K562 (cell line): ENCODE measurements at regions not wholly inside any gene's neighbourhood (a gene's known extent, or its start where the extent isn't known, plus 50 kb on each side); places are given as distances from the start of the nearest gene placed in this dataset.

Source experiments
- ATAC-seq: fragments of 200-7000 bp; cut with Tn5 transposase; 3 replicates; pipeline ENCODE4 v1.9.1; 2020; ENCODE audit warnings: moderate library complexity
- BruUV-seq: library from RNA; stranded (reverse); fragments of 400-500 nt; replicated peaks from 2 replicates; lab custom pipeline; 2021; lab: Mats Ljungman, UMichigan
- CTCF ChIA-PET: fragments of 300-600 bp; formaldehyde crosslinking; extraction: SDS; loops from one replicate; lab custom pipeline; 2021; ENCODE audit warnings: low intra/inter-chr PET ratio; lab: Yijun Ruan, JAX
- POLR2A ChIA-PET: fragments of 300-600, 350-650 bp; sonication (Branson Sonifier 250); formaldehyde crosslinking; extraction: SDS; loops from one replicate; lab custom pipeline; 2021; ENCODE audit warnings: antibody characterized with exemption, inconsistent platforms; lab: Yijun Ruan, JAX
- DNase-seq, 4 experiments: peaks; one replicate each; pipeline versions ENCODE4 v3.0.0 to v3.0.0-alpha.2; 2011 to 2018; ENCODE audit warnings: low spot score in 3 of 4, mixed read lengths in 3 of 4; ENCODE audit errors: extremely low read depth in 1 of 4
- FAIRE-seq: peaks from 2 replicates; lab custom pipeline; 2011; peaks lifted over from hg19 to GRCh38; lab: Jason Lieb, UNC
- H2AFZ ChIP-seq: 2 replicates; pipeline ENCODE4 v1.6.0; 2011; ENCODE audit warnings: low read depth, low read length, control low read depth, inconsistent platforms
- H3K27ac ChIP-seq: fragments of 200-600 bp; 3 replicates; pipeline ENCODE4 v1.8.0; 2011; ENCODE audit warnings: low read depth, mild to moderate bottlenecking, control low read depth, inconsistent platforms, low read length, moderate library complexity, mixed read lengths; ENCODE audit errors: extremely low read depth
- H3K27me3 ChIP-seq, 2 experiments: fragments of 300-600 bp in 1 of 2; 2 replicates in 1 of 2; 3 replicates in 1 of 2; pipeline versions ENCODE4 v1.6.0 to v1.8.0; 2011; ENCODE audit warnings: inconsistent platforms in 2 of 2, low read length in 2 of 2, mild to moderate bottlenecking in 1 of 2, mixed read lengths in 1 of 2, moderate library complexity in 1 of 2; ENCODE audit not compliant: control insufficient read depth in 2 of 2, insufficient read depth in 2 of 2
- H3K36me3 ChIP-seq: fragments of 300-600 bp; 3 replicates; pipeline ENCODE4 v1.8.0; 2011; ENCODE audit warnings: mild to moderate bottlenecking, low read length, inconsistent platforms; ENCODE audit not compliant: control insufficient read depth, insufficient read depth
- H3K4me1 ChIP-seq, 2 experiments: fragments of 200-600 bp in 1 of 2; replicated peaks in 1 of 2; 2 replicates in 1 of 2; 3 replicates in 1 of 2; pipeline versions ENCODE4 v1.5.1 to v1.8.0; 2011; ENCODE audit warnings: inconsistent platforms in 2 of 2, low read length in 2 of 2, mild to moderate bottlenecking in 1 of 2, mixed read lengths in 1 of 2, moderate library complexity in 1 of 2; ENCODE audit not compliant: control insufficient read depth in 2 of 2, insufficient read depth in 2 of 2
- H3K4me2 ChIP-seq: 2 replicates; pipeline ENCODE4 v1.6.1; 2011; ENCODE audit warnings: low read length, control low read depth, inconsistent platforms, mixed read lengths; ENCODE audit not compliant: insufficient read depth
- H3K4me3 ChIP-seq: fragments of 200-600 bp; sonication (generic), shearing (Covaris generic); 2 replicates; pipeline ENCODE4 v1.5.1; 2016; ENCODE audit warnings: control low read depth, inconsistent platforms
- H3K79me2 ChIP-seq: fragments of 200-600 bp; 3 replicates; pipeline ENCODE4 v1.8.0; 2011; ENCODE audit warnings: low read length, inconsistent platforms; ENCODE audit not compliant: control insufficient read depth, insufficient read depth
- H3K9ac ChIP-seq, 2 experiments: 2 replicates each; pipeline versions ENCODE4 v1.6.0 to v1.6.1; 2011; ENCODE audit warnings: low read depth in 2 of 2, low read length in 2 of 2, control low read depth in 1 of 2, inconsistent platforms in 1 of 2, mild to moderate bottlenecking in 1 of 2, mixed read lengths in 1 of 2; ENCODE audit not compliant: insufficient read depth in 1 of 2
- H3K9me1 ChIP-seq: one replicate; pipeline ENCODE4 v1.6.0; 2011; ENCODE audit warnings: inconsistent platforms, mild to moderate bottlenecking, low read length, moderate library complexity; ENCODE audit not compliant: control insufficient read depth, insufficient read depth
- H3K9me3 ChIP-seq: replicated peaks from 2 replicates; pipeline ENCODE4 v1.5.1; 2011; ENCODE audit warnings: low read depth, low read length, inconsistent platforms; ENCODE audit not compliant: control insufficient read depth, insufficient read depth
- H4K20me1 ChIP-seq: replicated peaks from 2 replicates; pipeline ENCODE4 v1.6.1; 2011; ENCODE audit warnings: low read length, inconsistent platforms, mixed read lengths; ENCODE audit not compliant: control insufficient read depth, insufficient read depth
- SRSF7 ChIP-seq: fragments of 200-400 bp; formaldehyde crosslinking; optimal IDR thresholded peaks from 2 replicates; pipeline ENCODE3; 2017; ENCODE audit warnings: mild to moderate bottlenecking, low read depth, low read length
- ZFPM2 ChIP-seq: fragments of 250-450 bp; sonication (Bioruptor Pico); IDR thresholded peaks from 2 replicates; pipeline ENCODE4 v1.5.1; 2022; ENCODE audit warnings: mild to moderate bottlenecking
- ZNF253 ChIP-seq: fragments of 250-450 bp; sonication (Bioruptor Pico); conservative IDR thresholded peaks from 2 replicates; pipeline ENCODE4 v1.6.1; 2021; ENCODE audit warnings: mild to moderate bottlenecking
- ZNF76 ChIP-seq: fragments of 250-450 bp; sonication (Bioruptor Pico); IDR thresholded peaks from 2 replicates; pipeline ENCODE4 v1.4.0; 2020; ENCODE audit warnings: mild to moderate bottlenecking, moderate library complexity, borderline replicate concordance
- WGBS: fragments of 100-300 bp; shearing (Covaris generic); methylation state at CpG from one replicate; pipeline ENCODE4 v1.1.6; 2016; ENCODE audit warnings: low coverage, mixed read lengths; ENCODE audit not compliant: insufficient coverage; ENCODE audit errors: missing lambda C conversion rate; 5-methylcytosine and 5-hydroxymethylcytosine counted together
- in situ Hi-C: fragments of 300-500 bp; cut with MboI; formaldehyde crosslinking; loops from 4 replicates; pipeline ENCODE4 v1.15.0; 2018; ENCODE audit warnings: inconsistent platforms, mixed read lengths
- intact Hi-C: fragments of 100-400 bp; cut with micrococcal nuclease; formaldehyde crosslinking; loops from 2 replicates; pipeline ENCODE4 v1.14.2; 2022
- TF ChIP-seq, protein P1 (sequence below), 2 experiments: fragments of 450-650 bp; conservative IDR thresholded peaks; 2 replicates each; pipeline ENCODE4 v1.6.1; 2017; ENCODE audit warnings: mild to moderate bottlenecking in 2 of 2, moderate library complexity in 2 of 2
- TF ChIP-seq, protein P2 (sequence below), 2 experiments: IDR thresholded peaks; 2 replicates each; pipeline ENCODE4 v1.6.1; 2011; ENCODE audit warnings: borderline replicate concordance in 1 of 2, control low read depth in 1 of 2, low read depth in 1 of 2, low read length in 1 of 2, mild to moderate bottlenecking in 1 of 2, mixed read lengths in 1 of 2, moderate library complexity in 1 of 2; ENCODE audit not compliant: insufficient read depth in 1 of 2, insufficient read length in 1 of 2, poor library complexity in 1 of 2, severe bottlenecking in 1 of 2; ENCODE audit errors: extremely low read depth in 1 of 2

- DNase-seq = no peak
- no peak for ATAC-seq
- Histone ChIP-seq H3K27me3 (no peaks in the 10 kb centered on the region; a peak in 1 of 5 replicates), H3K4me3 (no peak overlapping the region), H2AFZ (no peak overlapping the region), H4K20me1 (no peaks in the 10 kb centered on the region), H3K36me3 (no peaks in the 10 kb centered on the region), H3K4me1 (no peaks in the 10 kb centered on the region), H3K9ac (no peak overlapping the region), H3K79me2 (no peaks in the 10 kb centered on the region), H3K4me2 (no peak overlapping the region), H3K27ac (no peak overlapping the region), H3K9me1 (no peaks in the 10 kb centered on the region), H3K9me3 (no peaks in the 10 kb centered on the region)
- ChIA-PET POLR2A (no interaction called here), CTCF (no interaction called here)
- WGBS = 0% methylated on average over 2 of the region's 2 CpGs
- BruUV-seq = no TSS peak
- TF ChIP-seq ZFPM2 (CRISPR knock-in tag) (no peak), ZNF253 (CRISPR knock-in tag) (no peak), SRSF7 (no peak), ZNF76 (CRISPR knock-in tag) (no peak)
- TF ChIP-seq, protein P1, sequence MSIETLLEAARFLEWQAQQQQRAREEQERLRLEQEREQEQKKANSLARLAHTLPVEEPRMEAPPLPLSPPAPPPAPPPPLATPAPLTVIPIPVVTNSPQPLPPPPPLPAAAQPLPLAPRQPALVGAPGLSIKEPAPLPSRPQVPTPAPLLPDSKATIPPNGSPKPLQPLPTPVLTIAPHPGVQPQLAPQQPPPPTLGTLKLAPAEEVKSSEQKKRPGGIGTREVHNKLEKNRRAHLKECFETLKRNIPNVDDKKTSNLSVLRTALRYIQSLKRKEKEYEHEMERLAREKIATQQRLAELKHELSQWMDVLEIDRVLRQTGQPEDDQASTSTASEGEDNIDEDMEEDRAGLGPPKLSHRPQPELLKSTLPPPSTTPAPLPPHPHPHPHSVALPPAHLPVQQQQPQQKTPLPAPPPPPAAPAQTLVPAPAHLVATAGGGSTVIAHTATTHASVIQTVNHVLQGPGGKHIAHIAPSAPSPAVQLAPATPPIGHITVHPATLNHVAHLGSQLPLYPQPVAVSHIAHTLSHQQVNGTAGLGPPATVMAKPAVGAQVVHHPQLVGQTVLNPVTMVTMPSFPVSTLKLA (conservative IDR thresholded peaks at IDR 0.05) = no peak
- TF ChIP-seq, protein P2, sequence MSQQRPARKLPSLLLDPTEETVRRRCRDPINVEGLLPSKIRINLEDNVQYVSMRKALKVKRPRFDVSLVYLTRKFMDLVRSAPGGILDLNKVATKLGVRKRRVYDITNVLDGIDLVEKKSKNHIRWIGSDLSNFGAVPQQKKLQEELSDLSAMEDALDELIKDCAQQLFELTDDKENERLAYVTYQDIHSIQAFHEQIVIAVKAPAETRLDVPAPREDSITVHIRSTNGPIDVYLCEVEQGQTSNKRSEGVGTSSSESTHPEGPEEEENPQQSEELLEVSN (IDR thresholded peaks at IDR 0.05; ENCODE audit: borderline replicate concordance in 1 of 2, extremely low read depth in 1 of 2, insufficient read depth in 1 of 2, insufficient read length in 1 of 2, low read depth in 1 of 2, low read length in 1 of 2, poor library complexity in 1 of 2, severe bottlenecking in 1 of 2) = no peak
- in situ Hi-C loops = no loop called here
- FAIRE-seq = no peak
- intact Hi-C loops = no loop called here
Observed at GRCh38 chr14:51578853-51579252, 72.9 kb upstream of the FRMD6 start.
